Keratinocyte (primary cell): ENCODE measurements at regions not wholly inside any gene's neighbourhood (a gene's known extent, or its start where the extent isn't known, plus 50 kb on each side); places are given as distances from the start of the nearest gene placed in this dataset.

Source experiments
- DNase-seq: peaks from one replicate; pipeline ENCODE4 v3.0.0-alpha.2; 2011; ENCODE audit warnings: low read depth, missing footprints, low spot score
- FAIRE-seq: peaks from 2 replicates; lab custom pipeline; 2011; peaks lifted over from hg19 to GRCh38; lab: Jason Lieb, UNC
- H2AFZ ChIP-seq: 2 replicates; pipeline ENCODE4 v1.6.0; 2012; ENCODE audit warnings: low read length, control low read depth, inconsistent platforms; ENCODE audit not compliant: control insufficient read depth
- H3K27ac ChIP-seq: 2 replicates; pipeline ENCODE4 v1.5.1; 2011; ENCODE audit warnings: low read length; ENCODE audit not compliant: control insufficient read depth, insufficient read depth
- H3K27me3 ChIP-seq: 3 replicates; pipeline ENCODE4 v1.6.0; 2011; ENCODE audit warnings: low read length; ENCODE audit not compliant: control insufficient read depth, insufficient read depth; ENCODE audit errors: extremely low read depth
- H3K36me3 ChIP-seq, 2 experiments: 2 replicates in 1 of 2; 3 replicates in 1 of 2; pipeline ENCODE4 v1.5.1; 2011; ENCODE audit warnings: low read length in 2 of 2, mild to moderate bottlenecking in 1 of 2; ENCODE audit not compliant: control insufficient read depth in 2 of 2, insufficient read depth in 2 of 2; ENCODE audit errors: extremely low read depth in 1 of 2
- H3K4me1 ChIP-seq: 3 replicates; pipeline ENCODE4 v1.5.1; 2011; ENCODE audit warnings: low read length; ENCODE audit not compliant: control insufficient read depth, insufficient read depth; ENCODE audit errors: extremely low read depth
- H3K4me2 ChIP-seq: 3 replicates; pipeline ENCODE4 v1.6.0; 2011; ENCODE audit warnings: low read depth, low read length; ENCODE audit not compliant: control insufficient read depth, insufficient read depth; ENCODE audit errors: extremely low read depth
- H3K4me3 ChIP-seq, 3 experiments: fragments of 200-600 bp in 1 of 3; sonication (generic) in 1 of 3; 2 replicates in 2 of 3; 3 replicates in 1 of 3; pipeline ENCODE4 v1.5.1; 2011 to 2016; ENCODE audit warnings: low read length in 3 of 3, mild to moderate bottlenecking in 3 of 3, control low read depth in 2 of 3, inconsistent platforms in 1 of 3, low read depth in 1 of 3, mixed read lengths in 1 of 3, mixed run types in 1 of 3, moderate library complexity in 1 of 3; ENCODE audit not compliant: control insufficient read depth in 2 of 3, insufficient read depth in 2 of 3; ENCODE audit errors: extremely low read depth in 1 of 3
- H3K79me2 ChIP-seq: 2 replicates; pipeline ENCODE4 v1.6.0; 2012; ENCODE audit warnings: low read length; ENCODE audit not compliant: control insufficient read depth, insufficient read depth
- H3K9ac ChIP-seq: 3 replicates; pipeline ENCODE4 v1.6.0; 2011; ENCODE audit warnings: low read length; ENCODE audit not compliant: control insufficient read depth, insufficient read depth; ENCODE audit errors: extremely low read depth
- H3K9me1 ChIP-seq: 3 replicates; pipeline ENCODE4 v1.6.0; 2011; ENCODE audit warnings: low read length; ENCODE audit not compliant: control insufficient read depth, insufficient read depth; ENCODE audit errors: extremely low read depth
- H3K9me3 ChIP-seq: 2 replicates; pipeline ENCODE4 v1.5.1; 2012; ENCODE audit warnings: low read depth, low read length; ENCODE audit not compliant: control insufficient read depth
- H4K20me1 ChIP-seq: 3 replicates; pipeline ENCODE4 v1.6.0; 2011; ENCODE audit warnings: low read length; ENCODE audit not compliant: control insufficient read depth, insufficient read depth; ENCODE audit errors: extremely low read depth
- EZH2 ChIP-seq: IDR thresholded peaks from one replicate; pipeline ENCODE4 v1.6.1; 2012; ENCODE audit warnings: inconsistent platforms, mild to moderate bottlenecking, low read length, moderate library complexity
- dilution Hi-C: fragments of 300-500 bp; cut with MboI; formaldehyde crosslinking; loops from one replicate; pipeline ENCODE4 v1.7.0; 2020; ENCODE audit warnings: low sequenced_read_pairs; ENCODE audit not compliant: extremely low pct_ligation_motif_present
- TF ChIP-seq, protein P1 (sequence below), 3 experiments: IDR thresholded peaks in 1 of 3; conservative IDR thresholded peaks in 1 of 3; optimal IDR thresholded peaks in 1 of 3; 2 replicates in 2 of 3; 3 replicates in 1 of 3; pipeline versions ENCODE3 to v1.5.1; 2011; ENCODE audit warnings: low read length in 3 of 3, mild to moderate bottlenecking in 3 of 3, moderate library complexity in 2 of 3, control low read depth in 1 of 3, inconsistent platforms in 1 of 3; ENCODE audit not compliant: insufficient read depth in 2 of 3; ENCODE audit errors: extremely low read depth in 1 of 3

DNA sequence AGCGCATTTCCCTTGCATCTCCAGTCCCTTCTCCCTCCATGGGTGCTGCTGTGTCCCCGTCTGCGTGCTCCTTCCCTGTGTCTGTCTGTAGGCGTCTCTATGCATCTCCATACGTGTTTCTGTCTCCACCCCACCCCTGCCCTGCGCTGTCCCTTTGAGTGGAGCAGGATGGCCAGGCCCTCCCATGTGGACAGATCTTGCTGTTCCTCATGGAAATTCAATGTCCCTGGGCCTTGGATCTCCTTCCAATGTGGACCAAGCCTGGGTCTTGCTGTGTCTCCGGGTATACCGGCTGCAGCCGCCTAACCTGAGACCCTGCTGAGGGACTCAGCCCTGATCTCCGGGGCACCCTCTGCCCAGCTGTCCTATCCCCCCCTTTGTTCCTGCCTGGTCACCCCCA lies 172.7 kb downstream of the BMP7 start:
- peaks cover 7% of the 10 kb centered on the region for H3K4me1 ChIP-seq
- H3K9me1 ChIP-seq: no peaks in the 10 kb centered on the region
- FAIRE-seq (no peak), DNase-seq (no peak)
- H3K9ac ChIP-seq: no peak overlapping the region
- no peak for TF ChIP-seq EZH2
- TF ChIP-seq, protein P1, sequence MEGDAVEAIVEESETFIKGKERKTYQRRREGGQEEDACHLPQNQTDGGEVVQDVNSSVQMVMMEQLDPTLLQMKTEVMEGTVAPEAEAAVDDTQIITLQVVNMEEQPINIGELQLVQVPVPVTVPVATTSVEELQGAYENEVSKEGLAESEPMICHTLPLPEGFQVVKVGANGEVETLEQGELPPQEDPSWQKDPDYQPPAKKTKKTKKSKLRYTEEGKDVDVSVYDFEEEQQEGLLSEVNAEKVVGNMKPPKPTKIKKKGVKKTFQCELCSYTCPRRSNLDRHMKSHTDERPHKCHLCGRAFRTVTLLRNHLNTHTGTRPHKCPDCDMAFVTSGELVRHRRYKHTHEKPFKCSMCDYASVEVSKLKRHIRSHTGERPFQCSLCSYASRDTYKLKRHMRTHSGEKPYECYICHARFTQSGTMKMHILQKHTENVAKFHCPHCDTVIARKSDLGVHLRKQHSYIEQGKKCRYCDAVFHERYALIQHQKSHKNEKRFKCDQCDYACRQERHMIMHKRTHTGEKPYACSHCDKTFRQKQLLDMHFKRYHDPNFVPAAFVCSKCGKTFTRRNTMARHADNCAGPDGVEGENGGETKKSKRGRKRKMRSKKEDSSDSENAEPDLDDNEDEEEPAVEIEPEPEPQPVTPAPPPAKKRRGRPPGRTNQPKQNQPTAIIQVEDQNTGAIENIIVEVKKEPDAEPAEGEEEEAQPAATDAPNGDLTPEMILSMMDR (optimal IDR thresholded peaks at IDR 0.05 in 1 of 3, IDR thresholded peaks at IDR 0.05 in 1 of 3, conservative IDR thresholded peaks at IDR 0.05 in 1 of 3; ENCODE audit: extremely low read depth in 1 of 3, insufficient read depth in 2 of 3, low read length in 3 of 3): no peak
- dilution Hi-C loops: loop anchor here (25.0 kb wide), 1 partner anchor 244 kb away; the partner anchor contains the start of gene SPO11
- H4K20me1 ChIP-seq: peaks cover 2% of the 10 kb centered on the region
- no peak overlapping the region for H2AFZ ChIP-seq
- H3K9me3 ChIP-seq: no peaks in the 10 kb centered on the region
- H3K4me2 ChIP-seq: no peak overlapping the region
- H3K79me2 ChIP-seq: no peaks in the 10 kb centered on the region
- no peak overlapping the region for H3K4me3 ChIP-seq
- H3K36me3 ChIP-seq: no peaks in the 10 kb centered on the region
- no peak overlapping the region for H3K27ac ChIP-seq
- H3K27me3 ChIP-seq: peaks cover 5% of the 10 kb centered on the region

DNA sequence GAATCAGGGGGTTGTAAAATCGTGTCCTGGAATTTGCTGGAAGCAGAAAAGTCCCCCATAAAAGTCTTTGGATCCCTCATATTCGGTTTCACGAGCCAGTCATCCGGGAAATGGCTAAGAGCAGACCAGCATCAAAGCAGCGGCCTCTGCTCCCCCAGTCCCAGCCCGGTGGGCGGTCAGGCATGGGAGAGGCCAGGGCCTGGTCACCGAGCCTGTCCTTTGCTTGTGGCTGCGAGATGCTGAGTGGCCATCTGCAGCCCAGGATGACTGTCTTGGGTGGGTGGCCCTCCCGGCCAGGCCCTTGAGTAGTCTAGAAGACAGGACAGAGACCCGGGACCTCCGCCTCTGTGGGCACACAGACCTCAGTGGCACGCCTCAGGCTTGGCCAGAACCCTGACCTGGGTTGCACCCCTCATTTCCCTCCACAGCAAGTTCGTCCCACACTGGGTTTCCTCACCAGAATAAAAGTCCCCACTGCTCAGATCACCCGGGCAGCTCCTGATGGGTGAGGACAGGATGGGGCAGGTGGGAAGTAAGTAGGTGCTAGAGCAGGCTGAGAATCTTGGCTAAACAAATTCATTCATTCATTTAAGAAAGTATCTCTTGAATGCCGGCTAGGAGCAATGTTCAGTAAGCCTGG lies 172.1 kb downstream of the BMP7 start:
- Histone ChIP-seq H4K20me1 (peaks cover under 1% of the 10 kb centered on the region), H3K27ac (no peak overlapping the region), H3K4me1 (peaks cover 7% of the 10 kb centered on the region), H2AFZ (no peak overlapping the region), H3K4me3 (no peak overlapping the region), H3K9me3 (no peaks in the 10 kb centered on the region), H3K4me2 (no peak overlapping the region), H3K27me3 (peaks cover 7% of the 10 kb centered on the region), H3K36me3 (no peaks in the 10 kb centered on the region), H3K79me2 (no peaks in the 10 kb centered on the region), H3K9ac (no peak overlapping the region), H3K9me1 (no peaks in the 10 kb centered on the region)
- DNase-seq (no peak), FAIRE-seq (no peak)
- no peak for TF ChIP-seq EZH2
- TF ChIP-seq, protein P1 (optimal IDR thresholded peaks at IDR 0.05 in 1 of 3, IDR thresholded peaks at IDR 0.05 in 1 of 3, conservative IDR thresholded peaks at IDR 0.05 in 1 of 3; ENCODE audit: extremely low read depth in 1 of 3, insufficient read depth in 2 of 3, low read length in 3 of 3): no peak
- dilution Hi-C loops: loop anchor here (25.0 kb wide), 1 partner anchor 243 kb away; the partner anchor contains the start of gene SPO11
